CD14-positive monocyte (primary cell): ENCODE measurements at regions not wholly inside any gene's neighbourhood (a gene's known extent, or its start where the extent isn't known, plus 50 kb on each side); places are given as distances from the start of the nearest gene placed in this dataset.

ENCODE experiments used
- DNase-seq, 3 donors: peaks; one replicate each; pipeline ENCODE4 v3.0.0-alpha.2; 2011 to 2022
- H2AFZ ChIP-seq: 2 replicates; pipeline ENCODE4 v1.6.0; 2012; ENCODE audit warnings: mild to moderate bottlenecking, low read depth, low read length, inconsistent platforms; ENCODE audit not compliant: insufficient read depth, poor library complexity, severe bottlenecking
- H3K27ac ChIP-seq, 2 donors: 1 replicate in 1 of 2; 2 replicates in 1 of 2; pipeline ENCODE4 v1.5.1; 2012 to 2013; ENCODE audit warnings: low read length in 2 of 2, control low read depth in 1 of 2, inconsistent platforms in 1 of 2, low read depth in 1 of 2, mild to moderate bottlenecking in 1 of 2
- H3K27me3 ChIP-seq, 2 donors: one replicate each; pipeline versions ENCODE4 v1.6.0 to v1.6.1; 2011 to 2013; ENCODE audit warnings: low read length in 2 of 2; ENCODE audit not compliant: control insufficient read depth in 2 of 2, insufficient read depth in 2 of 2
- H3K36me3 ChIP-seq, 2 donors: replicated peaks in 1 of 2; 1 replicate in 1 of 2; 2 replicates in 1 of 2; pipeline versions ENCODE4 v1.5.1 to v1.6.1; 2012 to 2013; ENCODE audit warnings: low read length in 2 of 2, control low read depth in 1 of 2, inconsistent platforms in 1 of 2, mild to moderate bottlenecking in 1 of 2; ENCODE audit not compliant: insufficient read depth in 2 of 2, control insufficient read depth in 1 of 2
- H3K4me1 ChIP-seq, 2 donors: 1 replicate in 1 of 2; 2 replicates in 1 of 2; pipeline versions ENCODE4 v1.5.1 to v1.6.1; 2012 to 2013; ENCODE audit warnings: low read length in 2 of 2, control low read depth in 1 of 2, inconsistent platforms in 1 of 2, mild to moderate bottlenecking in 1 of 2, moderate library complexity in 1 of 2; ENCODE audit not compliant: insufficient read depth in 2 of 2, control insufficient read depth in 1 of 2
- H3K4me2 ChIP-seq: replicated peaks from 2 replicates; pipeline ENCODE3; 2012; ENCODE audit warnings: low read length, moderate library complexity, mild to moderate bottlenecking; ENCODE audit not compliant: poor library complexity, severe bottlenecking; ENCODE audit errors: extremely low read depth
- H3K4me3 ChIP-seq, 3 experiments: fragments of 200-600 bp in 1 of 3; sonication (generic) in 1 of 3; replicated peaks in 1 of 3; 1 replicate in 2 of 3; 2 replicates in 1 of 3; pipeline ENCODE4 v1.5.1; 2011 to 2013; ENCODE audit warnings: low read length in 3 of 3, mild to moderate bottlenecking in 3 of 3, control low read depth in 2 of 3, low read depth in 2 of 3, inconsistent platforms in 1 of 3, moderate library complexity in 1 of 3
- H3K79me2 ChIP-seq: 2 replicates; pipeline ENCODE4 v1.6.0; 2012; ENCODE audit warnings: mild to moderate bottlenecking, control low read depth, inconsistent platforms, low read length, moderate library complexity; ENCODE audit not compliant: insufficient read depth
- H3K9ac ChIP-seq: 2 replicates; pipeline ENCODE4 v1.6.0; 2017; ENCODE audit warnings: low read length, mild to moderate bottlenecking; ENCODE audit not compliant: insufficient read depth, poor library complexity, severe bottlenecking
- H3K9me3 ChIP-seq, 2 donors: replicated peaks in 1 of 2; 1 replicate in 1 of 2; 2 replicates in 1 of 2; pipeline versions ENCODE4 v1.5.1 to v1.6.1; 2012 to 2013; ENCODE audit warnings: low read length in 2 of 2, control low read depth in 1 of 2; ENCODE audit not compliant: control insufficient read depth in 1 of 2, insufficient read depth in 1 of 2
- H4K20me1 ChIP-seq: 2 replicates; pipeline ENCODE4 v1.6.0; 2012; ENCODE audit warnings: mild to moderate bottlenecking, low read length, control low read depth, moderate library complexity; ENCODE audit not compliant: insufficient read depth
- H3K27ac Mint-ChIP-seq, 7 donors: one replicate each; pipeline ENCODE4 v1.8.0; 2020; ENCODE audit warnings: mild to moderate bottlenecking in 7 of 7, mixed read lengths in 7 of 7, moderate library complexity in 6 of 7, inconsistent platforms in 2 of 7
- H3K27me3 Mint-ChIP-seq, 3 donors: one replicate each; pipeline ENCODE4 v1.8.0; 2021 to 2022; ENCODE audit warnings: low read depth in 3 of 3, mild to moderate bottlenecking in 3 of 3, mixed read lengths in 3 of 3, moderate library complexity in 3 of 3, inconsistent platforms in 1 of 3
- H3K36me3 Mint-ChIP-seq, 2 donors: one replicate each; pipeline ENCODE4 v1.8.0; 2020; ENCODE audit warnings: mixed read lengths in 2 of 2, inconsistent platforms in 1 of 2, mild to moderate bottlenecking in 1 of 2
- H3K4me1 Mint-ChIP-seq: one replicate; pipeline ENCODE4 v1.8.0; 2020; ENCODE audit warnings: mild to moderate bottlenecking, mixed read lengths
- H3K4me3 Mint-ChIP-seq, 2 donors: one replicate each; pipeline ENCODE4 v1.8.0; 2020; ENCODE audit warnings: mild to moderate bottlenecking in 2 of 2, mixed read lengths in 2 of 2, moderate library complexity in 1 of 2
- H3K9me3 Mint-ChIP-seq, 7 donors: one replicate each; pipeline ENCODE4 v1.8.0; 2020 to 2022; ENCODE audit warnings: mixed read lengths in 7 of 7, mild to moderate bottlenecking in 6 of 7, moderate library complexity in 6 of 7, inconsistent platforms in 2 of 7
- CTCF ChIP-seq: fragments of 200-600 bp; IDR thresholded peaks from one replicate; pipeline ENCODE4 v1.8.0; 2022; ENCODE audit warnings: antibody characterized with exemption, mild to moderate bottlenecking
- WGBS: methylation state at CpG from one replicate; pipeline ENCODE4 v1.1.5; 2013; ENCODE audit warnings: missing lambda C conversion rate; ENCODE audit not compliant: insufficient coverage; 5-methylcytosine and 5-hydroxymethylcytosine counted together
- intact Hi-C, 2 donors: fragments of 100-400 bp; cut with micrococcal nuclease; formaldehyde crosslinking; loops; one replicate each; pipeline versions ENCODE4 v1.15.0 to v1.15.1; 2023

- Histone ChIP-seq H3K4me2 (peak overlapping the region; percentile 60), H3K9ac (peak overlapping the region; percentile 4), H3K27me3 (peaks cover 0 to 12% of the 10 kb centered on the region in 2 donors), H4K20me1 (no peaks in the 10 kb centered on the region), H3K36me3 (no peaks in the 10 kb centered on the region), H3K4me1 (peaks cover 22 to 23% of the 10 kb centered on the region in 2 donors), H3K79me2 (no peaks in the 10 kb centered on the region), H3K4me3 (peak overlapping the region in 1 of 3 experiments; percentile 56), H3K27ac (no peak overlapping the region), H3K9me3 (peaks cover 0 to 2% of the 10 kb centered on the region in 2 donors), H2AFZ (peak overlapping the region; percentile 53)
- Mint-ChIP-seq H3K36me3 (no peaks in the 10 kb centered on the region), H3K9me3 (peaks cover 2 to 17% (median 4%) of the 10 kb centered on the region in 7 donors), H3K27me3 (peaks cover 20 to 49% (median 43%) of the 10 kb centered on the region in 3 donors), H3K4me1 (peaks cover 20% of the 10 kb centered on the region), H3K27ac (peak overlapping the region in 2 of 7 donors; percentile 32 to 81), H3K4me3 (peak overlapping the region; percentile 34 to 88)
- WGBS: 6% methylated on average over 23 of the region's 25 CpGs
- intact Hi-C loops: no loop called here
- TF ChIP-seq CTCF: no peak
- DNase-seq: peak in 2 of 3 donors; percentile 24 to 34
These were observed 59.9 kb upstream of the FBRSL1 start for GRCh38 chr12:132429946-132430643.

- no peak overlapping the region for H3K27ac ChIP-seq
- H3K4me3 ChIP-seq: peak overlapping the region in 1 of 3 experiments; percentile 56
- no peak for TF ChIP-seq CTCF
- peaks cover 0 to 8% of the 10 kb centered on the region in 2 donors for H3K9me3 ChIP-seq
- no peaks in the 10 kb centered on the region for H4K20me1 ChIP-seq
- 3% methylated on average over 7 of the region's 10 CpGs for WGBS
- H3K36me3 Mint-ChIP-seq: no peaks in the 10 kb centered on the region
- H3K4me1 Mint-ChIP-seq: peaks cover 20% of the 10 kb centered on the region
- no peak overlapping the region for H3K9ac ChIP-seq
- no peaks in the 10 kb centered on the region for H3K79me2 ChIP-seq
- H3K4me2 ChIP-seq: peak overlapping the region; percentile 60
- H3K36me3 ChIP-seq: no peaks in the 10 kb centered on the region
- DNase-seq: no peak
- peak overlapping the region in 2 of 7 donors; percentile 32 to 81 for H3K27ac Mint-ChIP-seq
- H2AFZ ChIP-seq: peak overlapping the region; percentile 66
- H3K27me3 ChIP-seq: peaks cover 0 to 12% of the 10 kb centered on the region in 2 donors
- intact Hi-C loops: no loop called here
- peaks cover 22 to 23% of the 10 kb centered on the region in 2 donors for H3K4me1 ChIP-seq
- H3K27me3 Mint-ChIP-seq: peaks cover 19 to 44% (median 43%) of the 10 kb centered on the region in 3 donors
- peak overlapping the region; percentile 71 to 88 for H3K4me3 Mint-ChIP-seq
- peaks cover 5 to 22% (median 7%) of the 10 kb centered on the region in 7 donors for H3K9me3 Mint-ChIP-seq
These were observed 60.4 kb upstream of the FBRSL1 start for GRCh38 chr12:132429602-132429945.
